Tibial artery (tissue), 4 donors: ENCODE measurements at regions not wholly inside any gene's neighbourhood (a gene's known extent, or its start where the extent isn't known, plus 50 kb on each side); places are given as distances from the start of the nearest gene placed in this dataset.

Experiments
- DNase-seq, 2 donors: peaks; one replicate each; pipeline ENCODE4 v3.0.0-alpha.2; 2019
- H3K27ac ChIP-seq, 2 donors: fragments of 200-600 bp; sonication (generic) in 1 of 2; 1 replicate in 1 of 2; 2 replicates in 1 of 2; pipeline ENCODE4 v1.5.1; 2018 to 2019; ENCODE audit warnings: mild to moderate bottlenecking in 1 of 2
- H3K27me3 ChIP-seq, 2 donors: fragments of 200-600 bp; sonication (generic) in 1 of 2; one replicate each; pipeline versions ENCODE4 v1.5.1 to v1.6.0; 2016 to 2019
- H3K36me3 ChIP-seq, 3 donors: fragments of 200-600 bp; sonication (generic) in 2 of 3; one replicate each; pipeline ENCODE4 v1.5.1; 2016 to 2019; ENCODE audit warnings: mild to moderate bottlenecking in 2 of 3
- H3K4me1 ChIP-seq, 4 donors: fragments of 200-600 bp; sonication (generic) in 2 of 4; 1 replicate in 3 of 4; 2 replicates in 1 of 4; pipeline ENCODE4 v1.5.1; 2016 to 2019
- H3K4me3 ChIP-seq, 2 donors: fragments of 200-600 bp; sonication (generic) in 1 of 2; 1 replicate in 1 of 2; 2 replicates in 1 of 2; pipeline ENCODE4 v1.5.1; 2018 to 2019; ENCODE audit warnings: mild to moderate bottlenecking in 2 of 2
- H3K9me3 ChIP-seq, 3 donors: fragments of 200-600 bp; sonication (generic) in 1 of 3; one replicate each; pipeline ENCODE4 v1.5.1; 2016 to 2019
- CTCF ChIP-seq, 2 experiments: fragments of 200-600 bp in 1 of 2; fragments of 450-650 bp in 1 of 2; IDR thresholded peaks; one replicate each; pipeline ENCODE4 v1.5.1; 2017 to 2019; ENCODE audit warnings: antibody characterized with exemption in 2 of 2, mild to moderate bottlenecking in 1 of 2, moderate library complexity in 1 of 2
- intact Hi-C: fragments of 100-400 bp; cut with DNase I; formaldehyde crosslinking; loops from one replicate; pipeline ENCODE4 v1.15.0; 2023; ENCODE audit warnings: low total_unique reads

- H3K36me3 ChIP-seq: no peaks in the 10 kb centered on the region
- no peak for TF ChIP-seq CTCF (IDR thresholded peaks at IDR 0.05)
- H3K27ac ChIP-seq: no peak overlapping the region
- peaks cover 0 to 5% (median 0%) of the 10 kb centered on the region in 3 donors for H3K9me3 ChIP-seq
- peaks cover 0 to 31% of the 10 kb centered on the region in 2 donors for H3K27me3 ChIP-seq
- H3K4me3 ChIP-seq: no peak overlapping the region
- intact Hi-C loops: no loop called here
- no peak for DNase-seq
- no peaks in the 10 kb centered on the region for H3K4me1 ChIP-seq
These were observed 142.9 kb upstream of the HDAC4 start for GRCh38 chr2:239543702-239544101.

- no peaks in the 10 kb centered on the region for H3K4me1 ChIP-seq
- H3K9me3 ChIP-seq: peaks cover 0 to 4% (median 0%) of the 10 kb centered on the region in 3 donors
- no peak overlapping the region for H3K4me3 ChIP-seq
- H3K27ac ChIP-seq: no peak overlapping the region
- no peak for DNase-seq
- H3K27me3 ChIP-seq: peaks cover 0 to 22% of the 10 kb centered on the region in 2 donors
- no peaks in the 10 kb centered on the region for H3K36me3 ChIP-seq
- intact Hi-C loops: no loop called here
- TF ChIP-seq CTCF (IDR thresholded peaks at IDR 0.05): no peak
These were observed 139.4 kb upstream of the HDAC4 start for GRCh38 chr2:239540174-239540573.

GRCh38 chr2:239539776-239540100 lies 138.9 kb upstream of the HDAC4 start:
- no peaks in the 10 kb centered on the region for H3K4me1 ChIP-seq
- peaks cover 0 to 22% of the 10 kb centered on the region in 2 donors for H3K27me3 ChIP-seq
- no peak overlapping the region for H3K4me3 ChIP-seq
- intact Hi-C loops: no loop called here
- peaks cover 0 to 5% (median under 1%) of the 10 kb centered on the region in 3 donors for H3K9me3 ChIP-seq
- no peak for TF ChIP-seq CTCF (IDR thresholded peaks at IDR 0.05)
- no peaks in the 10 kb centered on the region for H3K36me3 ChIP-seq
- no peak overlapping the region for H3K27ac ChIP-seq
- no peak for DNase-seq

- H3K4me3 ChIP-seq: no peak overlapping the region
- TF ChIP-seq CTCF (IDR thresholded peaks at IDR 0.05): no peak
- no peak for DNase-seq
- no peaks in the 10 kb centered on the region for H3K36me3 ChIP-seq
- no peak overlapping the region for H3K27ac ChIP-seq
- H3K4me1 ChIP-seq: no peaks in the 10 kb centered on the region
- peaks cover 0 to 27% of the 10 kb centered on the region in 2 donors for H3K27me3 ChIP-seq
- intact Hi-C loops: no loop called here
- H3K9me3 ChIP-seq: peaks cover 3 to 8% (median 5%) of the 10 kb centered on the region in 3 donors
These were observed 138.4 kb upstream of the HDAC4 start for GRCh38 chr2:239539083-239539775.

- DNase-seq: no peak
- no peaks in the 10 kb centered on the region for H3K36me3 ChIP-seq
- H3K4me3 ChIP-seq: no peak overlapping the region
- H3K27me3 ChIP-seq: peaks cover 0 to 34% of the 10 kb centered on the region in 2 donors
- peaks cover 3 to 8% (median 5%) of the 10 kb centered on the region in 3 donors for H3K9me3 ChIP-seq
- no peak overlapping the region for H3K27ac ChIP-seq
- H3K4me1 ChIP-seq: no peaks in the 10 kb centered on the region
- intact Hi-C loops: no loop called here
- no peak for TF ChIP-seq CTCF (IDR thresholded peaks at IDR 0.05)
These were observed 137.7 kb upstream of the HDAC4 start for GRCh38 chr2:239538357-239539052.
